Ishikawa (cell line): ENCODE measurements at regions not wholly inside any gene's neighbourhood (a gene's known extent, or its start where the extent isn't known, plus 50 kb on each side); places are given as distances from the start of the nearest gene placed in this dataset.

ENCODE experiments used
- CEBPB ChIP-seq: IDR thresholded peaks from 2 replicates; pipeline ENCODE4 v1.6.1; 2012
- CREB1 ChIP-seq: IDR thresholded peaks from 2 replicates; pipeline ENCODE4 v1.6.1; 2012; ENCODE audit warnings: low read depth
- EGR1 ChIP-seq: IDR thresholded peaks from 2 replicates; pipeline ENCODE4 v1.6.1; 2012
- EP300 ChIP-seq: IDR thresholded peaks from 2 replicates; pipeline ENCODE4 v1.6.1; 2012; ENCODE audit warnings: borderline replicate concordance
- FOXM1 ChIP-seq: IDR thresholded peaks from 2 replicates; pipeline ENCODE4 v1.6.1; 2012; ENCODE audit warnings: low read depth, borderline replicate concordance
- NFIC ChIP-seq: IDR thresholded peaks from 2 replicates; pipeline ENCODE4 v1.6.1; 2012
- RAD21 ChIP-seq: IDR thresholded peaks from 2 replicates; pipeline ENCODE4 v1.6.1; 2012; ENCODE audit warnings: low read depth
- TAF1 ChIP-seq: IDR thresholded peaks from 2 replicates; pipeline ENCODE4 v1.6.1; 2012; ENCODE audit warnings: low read depth, mild to moderate bottlenecking
- TCF12 ChIP-seq: IDR thresholded peaks from 2 replicates; pipeline ENCODE4 v1.6.1; 2012; ENCODE audit warnings: low read depth
- TEAD4 ChIP-seq: IDR thresholded peaks from 2 replicates; pipeline ENCODE4 v1.6.1; 2012
- YY1 ChIP-seq: IDR thresholded peaks from 2 replicates; pipeline ENCODE4 v1.6.1; 2012; ENCODE audit warnings: low read depth
- ZBTB7A ChIP-seq: IDR thresholded peaks from 2 replicates; pipeline ENCODE4 v1.6.1; 2012; ENCODE audit warnings: low read depth
- TF ChIP-seq, protein P1 (sequence below): IDR thresholded peaks from 2 replicates; pipeline ENCODE4 v1.6.1; 2012
- TF ChIP-seq, protein P2 (sequence below): IDR thresholded peaks from 2 replicates; pipeline ENCODE4 v1.6.1; 2012; ENCODE audit warnings: low read depth, mild to moderate bottlenecking
- TF ChIP-seq, protein P3 (sequence below): IDR thresholded peaks from 2 replicates; pipeline ENCODE4 v1.6.1; 2012

DNA sequence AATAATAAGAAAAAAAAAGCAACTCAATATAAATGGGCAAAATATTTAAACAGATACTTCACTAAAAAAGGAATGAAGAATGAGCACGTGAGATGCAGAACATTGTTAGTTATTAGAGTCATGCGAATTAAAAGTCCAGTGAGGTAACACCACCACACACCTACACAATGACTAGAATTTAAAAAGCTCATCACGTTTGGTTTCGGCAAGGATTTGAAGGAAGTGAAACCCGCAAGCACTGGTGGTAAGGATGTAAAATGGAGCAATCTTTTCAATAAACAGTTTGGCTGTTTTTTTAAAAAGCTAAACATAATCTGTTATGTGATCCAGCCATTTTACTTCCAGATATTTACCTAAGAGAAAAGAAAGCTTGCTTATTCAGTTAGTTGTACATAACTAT is 1181.6 kb upstream of the CELF4 start:
- TF ChIP-seq NFIC (no peak), ZBTB7A (no peak), YY1 (no peak), TAF1 (no peak), RAD21 (no peak), EGR1 (no peak), TCF12 (no peak), EP300 (no peak), CEBPB (no peak), TEAD4 (no peak), FOXM1 (no peak), CREB1 (no peak)
- TF ChIP-seq, protein P1, sequence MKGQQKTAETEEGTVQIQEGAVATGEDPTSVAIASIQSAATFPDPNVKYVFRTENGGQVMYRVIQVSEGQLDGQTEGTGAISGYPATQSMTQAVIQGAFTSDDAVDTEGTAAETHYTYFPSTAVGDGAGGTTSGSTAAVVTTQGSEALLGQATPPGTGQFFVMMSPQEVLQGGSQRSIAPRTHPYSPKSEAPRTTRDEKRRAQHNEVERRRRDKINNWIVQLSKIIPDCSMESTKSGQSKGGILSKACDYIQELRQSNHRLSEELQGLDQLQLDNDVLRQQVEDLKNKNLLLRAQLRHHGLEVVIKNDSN = no peak
- TF ChIP-seq, protein P2, sequence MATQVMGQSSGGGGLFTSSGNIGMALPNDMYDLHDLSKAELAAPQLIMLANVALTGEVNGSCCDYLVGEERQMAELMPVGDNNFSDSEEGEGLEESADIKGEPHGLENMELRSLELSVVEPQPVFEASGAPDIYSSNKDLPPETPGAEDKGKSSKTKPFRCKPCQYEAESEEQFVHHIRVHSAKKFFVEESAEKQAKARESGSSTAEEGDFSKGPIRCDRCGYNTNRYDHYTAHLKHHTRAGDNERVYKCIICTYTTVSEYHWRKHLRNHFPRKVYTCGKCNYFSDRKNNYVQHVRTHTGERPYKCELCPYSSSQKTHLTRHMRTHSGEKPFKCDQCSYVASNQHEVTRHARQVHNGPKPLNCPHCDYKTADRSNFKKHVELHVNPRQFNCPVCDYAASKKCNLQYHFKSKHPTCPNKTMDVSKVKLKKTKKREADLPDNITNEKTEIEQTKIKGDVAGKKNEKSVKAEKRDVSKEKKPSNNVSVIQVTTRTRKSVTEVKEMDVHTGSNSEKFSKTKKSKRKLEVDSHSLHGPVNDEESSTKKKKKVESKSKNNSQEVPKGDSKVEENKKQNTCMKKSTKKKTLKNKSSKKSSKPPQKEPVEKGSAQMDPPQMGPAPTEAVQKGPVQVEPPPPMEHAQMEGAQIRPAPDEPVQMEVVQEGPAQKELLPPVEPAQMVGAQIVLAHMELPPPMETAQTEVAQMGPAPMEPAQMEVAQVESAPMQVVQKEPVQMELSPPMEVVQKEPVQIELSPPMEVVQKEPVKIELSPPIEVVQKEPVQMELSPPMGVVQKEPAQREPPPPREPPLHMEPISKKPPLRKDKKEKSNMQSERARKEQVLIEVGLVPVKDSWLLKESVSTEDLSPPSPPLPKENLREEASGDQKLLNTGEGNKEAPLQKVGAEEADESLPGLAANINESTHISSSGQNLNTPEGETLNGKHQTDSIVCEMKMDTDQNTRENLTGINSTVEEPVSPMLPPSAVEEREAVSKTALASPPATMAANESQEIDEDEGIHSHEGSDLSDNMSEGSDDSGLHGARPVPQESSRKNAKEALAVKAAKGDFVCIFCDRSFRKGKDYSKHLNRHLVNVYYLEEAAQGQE = no peak
- TF ChIP-seq, protein P3, sequence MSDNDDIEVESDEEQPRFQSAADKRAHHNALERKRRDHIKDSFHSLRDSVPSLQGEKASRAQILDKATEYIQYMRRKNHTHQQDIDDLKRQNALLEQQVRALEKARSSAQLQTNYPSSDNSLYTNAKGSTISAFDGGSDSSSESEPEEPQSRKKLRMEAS = no peak

DNA sequence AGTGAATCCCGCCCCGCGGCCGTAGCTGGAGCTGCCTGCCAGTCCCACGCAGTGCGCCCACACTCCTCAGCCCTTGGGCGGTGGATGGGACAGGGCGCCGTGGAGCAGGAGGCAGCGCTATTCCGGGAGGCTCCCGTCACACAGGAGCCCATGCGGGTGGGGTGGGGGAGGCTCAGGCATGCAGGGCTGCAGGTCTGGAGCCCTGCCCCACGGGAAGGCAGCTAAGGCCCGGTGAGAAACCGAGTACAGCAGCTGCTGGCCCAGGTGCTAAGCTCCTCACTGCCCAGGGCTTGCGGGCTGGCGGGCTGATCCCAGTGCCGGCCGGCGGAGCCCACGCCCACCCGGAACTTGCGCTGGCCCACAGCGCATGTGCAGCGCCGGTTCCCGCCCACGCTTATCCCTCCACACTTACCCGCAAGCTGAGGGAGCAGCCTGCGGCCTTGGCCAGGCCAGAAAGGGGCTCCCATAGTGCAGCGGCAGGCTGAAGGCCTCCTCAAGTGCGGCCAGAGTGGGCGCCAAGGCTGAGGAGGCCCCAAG is 1152.8 kb upstream of the CELF4 start:
- no peak for TF ChIP-seq YY1
- no peak for TF ChIP-seq FOXM1
- no peak for TF ChIP-seq CEBPB
- TF ChIP-seq TCF12 = no peak
- TF ChIP-seq RAD21 = no peak
- TF ChIP-seq ZBTB7A = no peak
- TF ChIP-seq, protein P2 = no peak
- TF ChIP-seq EP300 = no peak
- TF ChIP-seq TAF1 = no peak
- TF ChIP-seq, protein P3 = no peak
- no peak for TF ChIP-seq CREB1
- TF ChIP-seq, protein P1 = no peak
- no peak for TF ChIP-seq NFIC

DNA sequence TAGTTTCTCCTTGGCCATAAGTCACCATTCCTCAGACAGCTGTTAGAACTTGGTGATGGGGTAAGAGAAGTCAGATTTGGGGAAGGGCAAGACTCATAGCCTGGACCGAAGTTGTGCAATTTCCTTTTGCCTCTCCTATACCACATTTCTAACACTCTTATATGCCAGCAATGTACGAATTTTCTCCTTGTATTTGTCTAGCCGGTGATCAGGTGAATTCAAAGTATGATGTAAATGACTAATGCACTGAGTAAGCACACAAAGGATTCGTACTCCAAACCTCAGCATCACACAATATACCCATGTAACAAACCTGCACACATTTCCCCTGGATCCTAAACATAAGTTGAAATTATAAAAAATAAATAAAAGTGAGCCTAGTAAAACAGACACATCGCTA is 1143.5 kb upstream of the CELF4 start:
- TF ChIP-seq RAD21 = no peak
- TF ChIP-seq, protein P3 = no peak

DNA sequence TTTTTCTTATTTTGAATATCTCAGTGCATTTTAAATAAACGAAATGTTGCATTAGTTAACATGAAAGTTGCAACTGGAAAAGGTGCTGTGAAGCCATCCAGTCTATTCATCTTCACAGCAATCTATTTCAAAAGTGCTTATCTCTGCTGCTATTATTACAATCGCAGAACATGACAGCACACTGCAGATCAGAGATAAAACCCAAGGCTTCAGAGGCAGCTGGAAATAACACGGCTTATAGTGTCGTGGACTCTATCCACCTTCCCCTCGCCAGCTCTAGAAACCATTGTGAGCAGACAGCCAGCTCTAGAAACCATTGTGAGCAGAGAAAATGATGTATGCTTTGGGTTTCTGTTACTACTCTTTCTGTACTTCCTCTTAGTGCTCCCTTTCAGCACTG is 1140.8 kb upstream of the CELF4 start:
- TF ChIP-seq, protein P1 = no peak
- TF ChIP-seq ZBTB7A (no peak), RAD21 (no peak), CREB1 (no peak), TCF12 (no peak), NFIC (no peak), EP300 (no peak), FOXM1 (no peak), TAF1 (no peak), YY1 (no peak), TEAD4 (no peak)
- TF ChIP-seq, protein P3 = no peak
- TF ChIP-seq, protein P2 = no peak
